Loucy (cell line): ENCODE measurements at regions not wholly inside any gene's neighbourhood (a gene's known extent, or its start where the extent isn't known, plus 50 kb on each side); places are given as distances from the start of the nearest gene placed in this dataset.

ENCODE experiments used
- CTCF ChIP-seq: fragments of 200-600 bp; sonication (generic); conservative IDR thresholded peaks from 2 replicates; pipeline ENCODE4 v1.5.1; 2014; ENCODE audit warnings: mild to moderate bottlenecking, antibody characterized with exemption, low read length
- EZH2phosphoT487 ChIP-seq: fragments of 200-600 bp; IDR thresholded peaks from 2 replicates; pipeline ENCODE4 v1.6.1; 2018; ENCODE audit warnings: antibody characterized with exemption, mild to moderate bottlenecking, moderate library complexity, borderline replicate concordance

- no peak for TF ChIP-seq CTCF
- no peak for TF ChIP-seq EZH2phosphoT487
These were observed 109.2 kb downstream of the SOCS6 start for GRCh38 chr18:70398076-70398475.
